ENCODE measurements at regions not wholly inside any gene's neighbourhood (a gene's known extent, or its start where the extent isn't known, plus 50 kb on each side); places are given as distances from the start of the nearest gene placed in this dataset.

GRCh38 chr12:91675401-91675800 lies 470.2 kb downstream of the BTG1 start:
- BruUV-seq (replicated peaks), result no TSS peak
- no peaks in the 10 kb centered on the region for H3K36me3 ChIP-seq (ENCODE audit: insufficient read depth, low read length, poor library complexity, severe bottlenecking)
- no peaks in the 10 kb centered on the region for H3K27me3 ChIP-seq (replicated peaks; ENCODE audit: insufficient read depth, low read depth, low read length, poor library complexity)
- no peak for DNase-seq (ENCODE audit: low spot score)
- CTCF ChIA-PET, result interaction anchor here (0.7 kb wide), 1 partner anchor 130 kb away, joined by 9 read pairs; no protein-coding TSS in a partner anchor
- intact Hi-C loops (cut with micrococcal nuclease; ENCODE audit: unreplicated experiment), result no loop called here
- POLR2A ChIA-PET (ENCODE audit: low non-redundant PET), result no interaction called here
- no peak for TF ChIP-seq CTCF (conservative IDR thresholded peaks at IDR 0.05; ENCODE audit: low read depth, low read length)
- no peak for TF ChIP-seq EZH2 (IDR thresholded peaks at IDR 0.05; ENCODE audit: borderline replicate concordance, low read depth, low read length, poor library complexity, severe bottlenecking)
- no peak overlapping the region for H3K4me3 ChIP-seq (ENCODE audit: low read depth, low read length, poor library complexity, severe bottlenecking)
- H3K27ac ChIP-seq (ENCODE audit: low read depth, low read length, poor library complexity, severe bottlenecking), result no peak overlapping the region
- H3K4me1 ChIP-seq (ENCODE audit: insufficient read depth, low read length, poor library complexity, severe bottlenecking), result no peaks in the 10 kb centered on the region
- no peaks in the 10 kb centered on the region for H3K9me3 ChIP-seq (ENCODE audit: low read depth, low read length, poor library complexity, severe bottlenecking)

- H3K27me3 ChIP-seq (replicated peaks; ENCODE audit: insufficient read depth, low read depth, low read length, poor library complexity), result no peaks in the 10 kb centered on the region
- ChIA-PET CTCF (no interaction called here), POLR2A (ENCODE audit: low non-redundant PET) (no interaction called here)
- H3K36me3 ChIP-seq (ENCODE audit: insufficient read depth, low read length, poor library complexity, severe bottlenecking), result no peaks in the 10 kb centered on the region
- H3K27ac ChIP-seq (ENCODE audit: low read depth, low read length, poor library complexity, severe bottlenecking), result no peak overlapping the region
- H3K4me1 ChIP-seq (ENCODE audit: insufficient read depth, low read length, poor library complexity, severe bottlenecking), result no peaks in the 10 kb centered on the region
- no peaks in the 10 kb centered on the region for H3K9me3 ChIP-seq (ENCODE audit: low read depth, low read length, poor library complexity, severe bottlenecking)
- no peak for DNase-seq (ENCODE audit: low spot score)
- TF ChIP-seq CTCF (conservative IDR thresholded peaks at IDR 0.05; ENCODE audit: low read depth, low read length), result no peak
- TF ChIP-seq EZH2 (IDR thresholded peaks at IDR 0.05; ENCODE audit: borderline replicate concordance, low read depth, low read length, poor library complexity, severe bottlenecking), result no peak
- no TSS peak for BruUV-seq (replicated peaks)
- H3K4me3 ChIP-seq (ENCODE audit: low read depth, low read length, poor library complexity, severe bottlenecking), result no peak overlapping the region
- intact Hi-C loops (cut with micrococcal nuclease; ENCODE audit: unreplicated experiment), result no loop called here
Observed at GRCh38 chr12:91672130-91672529, 473.5 kb downstream of the BTG1 start.

GRCh38 chr12:91667694-91668093 lies 478.0 kb downstream of the BTG1 start:
- DNase-seq (ENCODE audit: low spot score), result no peak
- intact Hi-C loops (cut with micrococcal nuclease; ENCODE audit: unreplicated experiment), result no loop called here
- H3K9me3 ChIP-seq (ENCODE audit: low read depth, low read length, poor library complexity, severe bottlenecking), result no peaks in the 10 kb centered on the region
- H3K4me1 ChIP-seq (ENCODE audit: insufficient read depth, low read length, poor library complexity, severe bottlenecking), result no peaks in the 10 kb centered on the region
- H3K36me3 ChIP-seq (ENCODE audit: insufficient read depth, low read length, poor library complexity, severe bottlenecking), result no peaks in the 10 kb centered on the region
- TF ChIP-seq EZH2 (IDR thresholded peaks at IDR 0.05; ENCODE audit: borderline replicate concordance, low read depth, low read length, poor library complexity, severe bottlenecking) (no peak), CTCF (conservative IDR thresholded peaks at IDR 0.05; ENCODE audit: low read depth, low read length) (no peak)
- no peaks in the 10 kb centered on the region for H3K27me3 ChIP-seq (replicated peaks; ENCODE audit: insufficient read depth, low read depth, low read length, poor library complexity)
- no peak overlapping the region for H3K27ac ChIP-seq (ENCODE audit: low read depth, low read length, poor library complexity, severe bottlenecking)
- no TSS peak for BruUV-seq (replicated peaks)
- no peak overlapping the region for H3K4me3 ChIP-seq (ENCODE audit: low read depth, low read length, poor library complexity, severe bottlenecking)
- CTCF ChIA-PET, result no interaction called here
- POLR2A ChIA-PET (ENCODE audit: low non-redundant PET), result no interaction called here

Measured in A673 (cell line).